ENCODE measurements at regions not wholly inside any gene's neighbourhood (a gene's known extent, or its start where the extent isn't known, plus 50 kb on each side); places are given as distances from the start of the nearest gene placed in this dataset.

DNA sequence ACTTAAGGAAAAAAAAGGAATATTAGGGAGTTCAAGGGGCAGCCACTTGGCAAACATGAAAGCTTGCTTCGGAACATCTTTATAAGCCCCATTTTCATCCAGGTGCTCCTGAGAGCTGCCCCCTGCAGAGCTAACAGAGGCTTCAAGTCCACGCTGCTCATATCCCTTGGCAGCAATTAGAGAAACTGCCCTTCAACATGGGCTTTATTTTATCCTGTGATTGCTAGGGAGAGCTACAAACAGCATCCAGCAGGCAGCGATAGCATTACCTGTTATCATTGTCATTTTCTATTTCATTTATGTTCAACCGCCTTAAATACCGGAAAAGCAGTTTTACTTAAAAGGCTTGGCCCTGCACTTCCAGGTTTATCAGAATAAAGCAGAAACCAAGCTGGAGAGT is 68.4 kb upstream of the MCTP2 start (continued):
- TF ChIP-seq, protein P1, sequence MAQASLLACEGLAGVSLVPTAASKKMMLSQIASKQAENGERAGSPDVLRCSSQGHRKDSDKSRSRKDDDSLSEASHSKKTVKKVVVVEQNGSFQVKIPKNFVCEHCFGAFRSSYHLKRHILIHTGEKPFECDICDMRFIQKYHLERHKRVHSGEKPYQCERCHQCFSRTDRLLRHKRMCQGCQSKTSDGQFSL (CRISPR knock-in tag; IDR thresholded peaks at IDR 0.05): no peak
- TF ChIP-seq, protein P1 (tag; IDR thresholded peaks at IDR 0.05): no peak

DNA sequence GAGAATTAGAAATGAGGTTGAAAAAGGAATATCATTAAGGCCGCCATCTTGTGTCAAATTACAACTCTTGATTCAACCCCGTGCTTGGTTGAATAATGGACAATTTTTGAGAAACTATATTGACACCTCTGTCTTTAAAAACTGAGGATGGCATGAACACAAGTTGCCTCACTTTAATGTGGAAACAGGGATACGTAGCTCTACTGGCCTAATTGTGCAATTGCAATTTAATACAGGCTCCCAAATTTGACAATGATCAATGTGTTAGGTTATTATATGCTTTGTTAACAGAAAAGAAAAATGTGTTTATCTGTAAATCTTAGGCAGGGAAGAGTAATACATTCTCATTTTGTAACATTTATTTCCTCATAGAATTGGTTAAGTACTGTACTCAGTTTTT is 77.1 kb upstream of the MCTP2 start:
- H3K4me3 ChIP-seq: no peak overlapping the region
- no peaks in the 10 kb centered on the region for H4K20me1 ChIP-seq (replicated peaks; ENCODE audit: control insufficient read depth, insufficient read depth, low read length)
- no peaks in the 10 kb centered on the region for H3K27me3 ChIP-seq (ENCODE audit: control insufficient read depth in 2 of 2, insufficient read depth in 2 of 2, low read length in 2 of 2)
- BruUV-seq (replicated peaks): no TSS peak
- H2AFZ ChIP-seq (ENCODE audit: low read depth, low read length): no peak overlapping the region
- ATAC-seq (no peak), DNase-seq (ENCODE audit: extremely low read depth in 1 of 4, low spot score in 3 of 4) (no peak), FAIRE-seq (no peak)
- WGBS (ENCODE audit: insufficient coverage, low coverage, missing lambda C conversion rate): 0% methylated on average over 3 of the region's 3 CpGs
- H3K27ac ChIP-seq (ENCODE audit: extremely low read depth, low read depth, low read length): no peak overlapping the region
- H3K4me1 ChIP-seq (replicated peaks in 1 of 2; ENCODE audit: control insufficient read depth in 2 of 2, insufficient read depth in 2 of 2, low read length in 2 of 2): no peaks in the 10 kb centered on the region
- in situ Hi-C loops (cut with MboI) (no loop called here), intact Hi-C loops (cut with micrococcal nuclease) (no loop called here)
- H3K36me3 ChIP-seq (ENCODE audit: control insufficient read depth, insufficient read depth, low read length): no peaks in the 10 kb centered on the region
- no peaks in the 10 kb centered on the region for H3K79me2 ChIP-seq (ENCODE audit: control insufficient read depth, insufficient read depth, low read length)
- no peaks in the 10 kb centered on the region for H3K9me1 ChIP-seq (ENCODE audit: control insufficient read depth, insufficient read depth, low read length)
- ChIA-PET POLR2A (no interaction called here), CTCF (ENCODE audit: low intra/inter-chr PET ratio) (no interaction called here)
- H3K4me2 ChIP-seq (ENCODE audit: insufficient read depth, low read length): no peak overlapping the region
- no peaks in the 10 kb centered on the region for H3K9me3 ChIP-seq (replicated peaks; ENCODE audit: control insufficient read depth, insufficient read depth, low read depth, low read length)
- H3K9ac ChIP-seq (ENCODE audit: insufficient read depth in 1 of 2, low read depth in 2 of 2, low read length in 2 of 2): no peak overlapping the region
- TF ChIP-seq DDX20 (tag; IDR thresholded peaks at IDR 0.05; ENCODE audit: low read depth) (no peak), GATAD2A (IDR thresholded peaks at IDR 0.05) (no peak), LEF1 (IDR thresholded peaks at IDR 0.05) (no peak), PTTG1 (tag; IDR thresholded peaks at IDR 0.05; ENCODE audit: low read depth) (no peak), MEF2A (IDR thresholded peaks at IDR 0.05; ENCODE audit: control insufficient read depth, low read depth, low read length) (no peak), BRD4 (IDR thresholded peaks at IDR 0.05) (no peak), JUND (IDR thresholded peaks at IDR 0.05; ENCODE audit: borderline replicate concordance, low read depth, low read length) (no peak), JUND (tag; IDR thresholded peaks at IDR 0.05; ENCODE audit: borderline replicate concordance, low read depth, low read length) (no peak), ETV1 (tag; conservative IDR thresholded peaks at IDR 0.05; ENCODE audit: low read depth) (no peak), SREBF2 (CRISPR knock-in tag; IDR thresholded peaks at IDR 0.05) (no peak), ZNF77 (CRISPR knock-in tag; IDR thresholded peaks at IDR 0.05) (no peak)
- TF ChIP-seq, protein P2, sequence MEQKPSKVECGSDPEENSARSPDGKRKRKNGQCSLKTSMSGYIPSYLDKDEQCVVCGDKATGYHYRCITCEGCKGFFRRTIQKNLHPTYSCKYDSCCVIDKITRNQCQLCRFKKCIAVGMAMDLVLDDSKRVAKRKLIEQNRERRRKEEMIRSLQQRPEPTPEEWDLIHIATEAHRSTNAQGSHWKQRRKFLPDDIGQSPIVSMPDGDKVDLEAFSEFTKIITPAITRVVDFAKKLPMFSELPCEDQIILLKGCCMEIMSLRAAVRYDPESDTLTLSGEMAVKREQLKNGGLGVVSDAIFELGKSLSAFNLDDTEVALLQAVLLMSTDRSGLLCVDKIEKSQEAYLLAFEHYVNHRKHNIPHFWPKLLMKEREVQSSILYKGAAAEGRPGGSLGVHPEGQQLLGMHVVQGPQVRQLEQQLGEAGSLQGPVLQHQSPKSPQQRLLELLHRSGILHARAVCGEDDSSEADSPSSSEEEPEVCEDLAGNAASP (IDR thresholded peaks at IDR 0.05): no peak
- TF ChIP-seq, protein P3, sequence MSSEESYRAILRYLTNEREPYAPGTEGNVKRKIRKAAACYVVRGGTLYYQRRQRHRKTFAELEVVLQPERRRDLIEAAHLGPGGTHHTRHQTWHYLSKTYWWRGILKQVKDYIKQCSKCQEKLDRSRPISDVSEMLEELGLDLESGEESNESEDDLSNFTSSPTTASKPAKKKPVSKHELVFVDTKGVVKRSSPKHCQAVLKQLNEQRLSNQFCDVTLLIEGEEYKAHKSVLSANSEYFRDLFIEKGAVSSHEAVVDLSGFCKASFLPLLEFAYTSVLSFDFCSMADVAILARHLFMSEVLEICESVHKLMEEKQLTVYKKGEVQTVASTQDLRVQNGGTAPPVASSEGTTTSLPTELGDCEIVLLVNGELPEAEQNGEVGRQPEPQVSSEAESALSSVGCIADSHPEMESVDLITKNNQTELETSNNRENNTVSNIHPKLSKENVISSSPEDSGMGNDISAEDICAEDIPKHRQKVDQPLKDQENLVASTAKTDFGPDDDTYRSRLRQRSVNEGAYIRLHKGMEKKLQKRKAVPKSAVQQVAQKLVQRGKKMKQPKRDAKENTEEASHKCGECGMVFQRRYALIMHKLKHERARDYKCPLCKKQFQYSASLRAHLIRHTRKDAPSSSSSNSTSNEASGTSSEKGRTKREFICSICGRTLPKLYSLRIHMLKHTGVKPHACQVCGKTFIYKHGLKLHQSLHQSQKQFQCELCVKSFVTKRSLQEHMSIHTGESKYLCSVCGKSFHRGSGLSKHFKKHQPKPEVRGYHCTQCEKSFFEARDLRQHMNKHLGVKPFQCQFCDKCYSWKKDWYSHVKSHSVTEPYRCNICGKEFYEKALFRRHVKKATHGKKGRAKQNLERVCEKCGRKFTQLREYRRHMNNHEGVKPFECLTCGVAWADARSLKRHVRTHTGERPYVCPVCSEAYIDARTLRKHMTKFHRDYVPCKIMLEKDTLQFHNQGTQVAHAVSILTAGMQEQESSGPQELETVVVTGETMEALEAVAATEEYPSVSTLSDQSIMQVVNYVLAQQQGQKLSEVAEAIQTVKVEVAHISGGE (CRISPR knock-in tag; IDR thresholded peaks at IDR 0.05): no peak

Data from K562 (cell line).